HL-60 (cell line): ENCODE measurements at regions not wholly inside any gene's neighbourhood (a gene's known extent, or its start where the extent isn't known, plus 50 kb on each side); places are given as distances from the start of the nearest gene placed in this dataset.

Source experiments
- DNase-seq, 2 experiments: peaks; one replicate each; pipeline ENCODE4 v3.0.0-alpha.2; 2010 to 2020; ENCODE audit warnings: low read depth in 1 of 2, low spot score in 1 of 2
- H3K27ac ChIP-seq: fragments of 250-450 bp; sonication (Bioruptor Pico); replicated peaks from 2 replicates; pipeline ENCODE4 v1.5.1; 2020; ENCODE audit warnings: mild to moderate bottlenecking, moderate library complexity
- H3K27me3 ChIP-seq: fragments of 250-450 bp; sonication (Bioruptor Pico); 2 replicates; pipeline ENCODE4 v1.5.1; 2021; ENCODE audit warnings: mild to moderate bottlenecking, moderate library complexity; ENCODE audit not compliant: insufficient read depth, poor library complexity, severe bottlenecking
- H3K4me3 ChIP-seq: replicated peaks from 2 replicates; pipeline ENCODE4 v1.5.1; 2011; ENCODE audit warnings: mild to moderate bottlenecking, control low read depth, low read length; ENCODE audit not compliant: insufficient read depth
- CTCF ChIP-seq: IDR thresholded peaks from one replicate; pipeline ENCODE4 v1.5.1; 2011; ENCODE audit warnings: low read length, control low read depth, inconsistent platforms; ENCODE audit not compliant: insufficient read depth
- GABPA ChIP-seq: IDR thresholded peaks from 2 replicates; pipeline ENCODE4 v1.6.1; 2012; ENCODE audit warnings: low read depth
- POLR2AphosphoS5 ChIP-seq: IDR thresholded peaks from 2 replicates; pipeline ENCODE4 v1.6.1; 2012; ENCODE audit warnings: low read depth
- REST ChIP-seq: IDR thresholded peaks from 2 replicates; pipeline ENCODE4 v1.6.1; 2012; ENCODE audit warnings: low read depth; ENCODE audit not compliant: insufficient replicate concordance
- SPI1 ChIP-seq: IDR thresholded peaks from 2 replicates; pipeline ENCODE4 v1.6.1; 2012; ENCODE audit warnings: low read depth, mild to moderate bottlenecking, borderline replicate concordance

- Histone ChIP-seq H3K4me3 (no peak overlapping the region), H3K27me3 (peaks cover under 1% of the 10 kb centered on the region), H3K27ac (no peak overlapping the region)
- no peak for DNase-seq
- TF ChIP-seq SPI1 (no peak), REST (no peak), CTCF (no peak), GABPA (no peak), POLR2AphosphoS5 (no peak)
Observed at GRCh38 chr20:22752324-22752723, 168.0 kb upstream of the FOXA2 start.

- DNase-seq, result no peak
- no peak for TF ChIP-seq GABPA
- peaks cover 6% of the 10 kb centered on the region for H3K27me3 ChIP-seq
- H3K27ac ChIP-seq, result no peak overlapping the region
- H3K4me3 ChIP-seq, result no peak overlapping the region
Observed at GRCh38 chr20:22757424-22758183, 173.2 kb upstream of the FOXA2 start.

- Histone ChIP-seq H3K4me3 (no peak overlapping the region), H3K27me3 (peaks cover 6% of the 10 kb centered on the region), H3K27ac (no peak overlapping the region)
- TF ChIP-seq CTCF (no peak), SPI1 (no peak), REST (no peak), POLR2AphosphoS5 (no peak), GABPA (no peak)
- DNase-seq, result no peak
Observed at GRCh38 chr20:22758815-22759214, 174.4 kb upstream of the FOXA2 start.

GRCh38 chr20:22762576-22763256, 178.3 kb upstream of the FOXA2 start:
- TF ChIP-seq REST, result no peak
- no peak for TF ChIP-seq CTCF
- TF ChIP-seq GABPA, result no peak
- no peak for TF ChIP-seq POLR2AphosphoS5
- TF ChIP-seq SPI1, result no peak
- Histone ChIP-seq H3K4me3 (no peak overlapping the region), H3K27me3 (peaks cover 2% of the 10 kb centered on the region), H3K27ac (no peak overlapping the region)
- no peak for DNase-seq
